BLaER1 (cell line): ENCODE measurements at regions not wholly inside any gene's neighbourhood (a gene's known extent, or its start where the extent isn't known, plus 50 kb on each side); places are given as distances from the start of the nearest gene placed in this dataset.

Experiments
- H3K27ac ChIP-seq: shearing (Covaris generic); formaldehyde crosslinking; 2 replicates; pipeline ENCODE4 v1.8.1; 2022
- H3K27me3 ChIP-seq: shearing (Covaris generic); formaldehyde crosslinking; 2 replicates; pipeline ENCODE4 v1.8.1; 2022
- H3K36me3 ChIP-seq: shearing (Covaris generic); formaldehyde crosslinking; 2 replicates; pipeline ENCODE4 v1.8.1; 2022
- H3K4me1 ChIP-seq: shearing (Covaris generic); formaldehyde crosslinking; 2 replicates; pipeline ENCODE4 v1.8.1; 2022
- H3K4me2 ChIP-seq: shearing (Covaris generic); formaldehyde crosslinking; 2 replicates; pipeline ENCODE4 v1.8.1; 2022
- H3K4me3 ChIP-seq: shearing (Covaris generic); formaldehyde crosslinking; 2 replicates; pipeline ENCODE4 v1.8.1; 2022
- H3K9ac ChIP-seq: shearing (Covaris generic); formaldehyde crosslinking; 2 replicates; pipeline ENCODE4 v1.8.1; 2022
- H3K9me3 ChIP-seq: shearing (Covaris generic); formaldehyde crosslinking; 2 replicates; pipeline ENCODE4 v1.8.1; 2022
- H4K20me1 ChIP-seq: shearing (Covaris generic); formaldehyde crosslinking; 2 replicates; pipeline ENCODE4 v1.8.1; 2022
- Cebpa-rat ChIP-seq: shearing (Covaris generic); IDR thresholded peaks from 2 replicates; pipeline ENCODE4 v1.8.1; 2022

DNA sequence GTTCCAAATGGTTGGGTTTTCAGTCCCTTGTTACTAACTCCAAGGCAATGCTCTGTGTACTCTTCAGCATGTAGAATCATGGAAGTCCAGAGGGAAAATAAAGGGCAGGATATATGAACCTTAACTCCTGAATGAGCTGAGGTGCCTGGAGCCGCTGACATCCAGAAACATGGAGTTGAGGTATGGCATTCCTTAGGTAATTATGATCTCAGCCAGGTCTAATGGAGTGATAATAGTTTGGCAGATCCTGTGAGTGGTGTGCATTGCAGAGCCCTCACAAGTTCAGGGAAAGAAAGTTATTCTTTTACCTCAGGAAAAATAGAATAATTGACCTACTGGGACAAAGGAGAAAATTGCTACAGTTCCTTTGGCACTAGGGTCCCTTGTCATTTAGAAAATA, 369.1 kb downstream of the ZNF608 start:
- H3K4me3 ChIP-seq: no peak overlapping the region

DNA sequence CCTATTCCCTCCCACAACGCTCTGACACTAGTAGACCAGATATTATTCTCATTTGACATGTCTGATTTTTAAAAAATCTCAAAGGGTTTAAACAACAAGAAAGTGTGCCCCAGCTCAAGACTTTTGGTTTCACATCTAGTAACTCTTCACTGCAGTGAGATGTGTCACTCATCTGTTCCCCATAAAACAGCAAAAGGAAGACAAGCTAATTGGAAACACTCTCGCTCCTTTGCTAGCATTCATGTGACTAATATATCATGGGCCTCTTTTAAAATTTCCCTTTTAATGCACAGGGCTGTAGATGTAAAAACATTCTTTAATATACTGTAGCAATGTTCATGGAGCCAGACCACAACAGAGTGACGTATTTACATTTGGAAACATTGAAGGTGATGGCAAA, 372.6 kb downstream of the ZNF608 start:
- no peak overlapping the region for H3K4me3 ChIP-seq
- no peaks in the 10 kb centered on the region for H3K36me3 ChIP-seq
- 0 out of 2 replicates have a peak, but pooled peaks cover 6% of the 10 kb centered on the region for H3K9me3 ChIP-seq
- H3K27me3 ChIP-seq: no peaks in the 10 kb centered on the region
- no peaks in the 10 kb centered on the region for H3K4me1 ChIP-seq
- H3K27ac ChIP-seq: no peak overlapping the region
- H3K4me2 ChIP-seq: no peak overlapping the region
- no peaks in the 10 kb centered on the region for H4K20me1 ChIP-seq
- TF ChIP-seq Cebpa-rat: no peak
- no peak overlapping the region for H3K9ac ChIP-seq

More for the DNA sequence above, 369.1 kb downstream of the ZNF608 start:
- Histone ChIP-seq H3K27ac (no peak overlapping the region), H3K4me1 (no peaks in the 10 kb centered on the region), H3K27me3 (no peaks in the 10 kb centered on the region), H3K9me3 (peaks cover 12% of the 10 kb centered on the region), H3K36me3 (no peaks in the 10 kb centered on the region), H3K9ac (no peak overlapping the region), H3K4me2 (no peak overlapping the region), H4K20me1 (no peaks in the 10 kb centered on the region)
- TF ChIP-seq Cebpa-rat: no peak

DNA sequence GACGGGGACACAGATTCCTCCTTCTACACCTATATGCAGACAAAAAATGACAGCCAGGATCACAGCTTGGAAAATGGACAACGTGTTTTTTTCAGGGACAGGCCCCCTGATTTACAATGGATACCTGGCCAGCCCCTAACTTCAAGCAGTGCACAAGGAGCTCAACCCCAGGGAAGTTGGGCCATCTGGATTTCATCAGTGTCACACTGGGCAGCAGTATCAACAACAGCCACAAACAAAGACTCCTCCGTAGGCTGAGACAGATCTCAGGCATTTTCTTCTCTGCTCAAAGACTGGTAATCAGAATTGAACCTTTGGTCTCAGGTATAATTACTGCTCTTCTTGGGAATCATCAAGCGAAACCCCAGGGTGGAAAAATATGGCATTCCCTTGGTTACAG, 374.0 kb downstream of the ZNF608 start:
- Histone ChIP-seq H3K9me3 (0 out of 2 replicates have a peak, but pooled peaks cover 6% of the 10 kb centered on the region), H3K4me3 (no peak overlapping the region), H3K27me3 (no peaks in the 10 kb centered on the region), H3K9ac (no peak overlapping the region), H4K20me1 (no peaks in the 10 kb centered on the region), H3K4me2 (no peak overlapping the region), H3K27ac (no peak overlapping the region), H3K4me1 (no peaks in the 10 kb centered on the region), H3K36me3 (no peaks in the 10 kb centered on the region)
- TF ChIP-seq Cebpa-rat: no peak

DNA sequence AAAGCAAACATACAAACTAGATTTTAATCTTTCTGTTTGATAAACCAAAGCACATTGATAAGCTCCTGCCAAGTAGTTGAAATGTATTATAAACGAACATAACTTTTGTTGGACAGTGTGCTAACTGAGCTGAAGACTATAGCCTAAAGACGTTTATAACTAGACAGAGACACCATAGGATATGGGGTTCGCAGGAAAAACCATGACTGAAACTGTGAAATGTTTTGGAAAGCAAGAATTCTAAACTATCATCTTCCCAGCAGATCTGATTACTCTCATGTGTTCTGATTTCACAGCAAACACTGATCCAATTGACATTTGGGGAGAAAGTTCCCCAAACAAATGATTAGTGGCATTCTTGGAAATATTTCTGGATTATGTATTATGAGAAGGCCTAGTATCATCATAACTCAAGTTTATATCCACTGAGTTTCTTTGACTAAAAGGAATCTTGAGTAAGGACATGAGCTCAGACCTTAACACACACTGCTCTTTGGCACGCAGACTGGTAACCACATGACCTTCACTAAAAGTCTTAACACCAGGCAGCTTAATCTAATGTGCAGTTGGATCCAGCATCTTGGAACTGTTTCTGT, 375.2 kb downstream of the ZNF608 start:
- no peaks in the 10 kb centered on the region for H3K27me3 ChIP-seq
- H3K4me2 ChIP-seq: no peak overlapping the region
- no peak for TF ChIP-seq Cebpa-rat
- H3K36me3 ChIP-seq: no peaks in the 10 kb centered on the region
- no peak overlapping the region for H3K4me3 ChIP-seq
- H4K20me1 ChIP-seq: no peaks in the 10 kb centered on the region
- 0 out of 2 replicates have a peak, but pooled peaks cover 6% of the 10 kb centered on the region for H3K9me3 ChIP-seq
- no peak overlapping the region for H3K9ac ChIP-seq
- H3K4me1 ChIP-seq: no peaks in the 10 kb centered on the region
- H3K27ac ChIP-seq: no peak overlapping the region

DNA sequence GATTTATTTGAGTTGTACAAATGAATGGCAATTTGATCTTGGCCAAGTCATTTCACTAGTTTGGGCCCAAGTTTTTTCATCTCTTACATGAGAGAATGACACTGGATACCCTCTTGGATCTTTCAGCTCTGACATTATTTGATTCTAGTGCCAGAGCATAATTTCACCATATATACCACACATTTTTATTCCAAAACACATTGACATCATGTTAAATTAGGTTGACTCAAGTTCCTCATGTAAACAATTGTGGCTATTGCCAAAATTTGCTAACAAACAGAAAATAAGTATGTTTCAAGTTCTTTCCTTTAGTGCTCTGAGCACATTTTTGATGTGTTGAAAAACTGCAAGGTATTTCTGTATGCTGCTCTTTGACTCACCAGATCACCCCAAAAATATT, 375.8 kb downstream of the ZNF608 start:
- H3K9me3 ChIP-seq: 0 out of 2 replicates have a peak, but pooled peaks cover 6% of the 10 kb centered on the region
- no peak overlapping the region for H3K4me3 ChIP-seq
- no peak overlapping the region for H3K4me2 ChIP-seq
- no peaks in the 10 kb centered on the region for H4K20me1 ChIP-seq
- H3K27ac ChIP-seq: no peak overlapping the region
- H3K27me3 ChIP-seq: no peaks in the 10 kb centered on the region
- no peak for TF ChIP-seq Cebpa-rat
- no peaks in the 10 kb centered on the region for H3K36me3 ChIP-seq
- H3K9ac ChIP-seq: no peak overlapping the region
- H3K4me1 ChIP-seq: no peaks in the 10 kb centered on the region

DNA sequence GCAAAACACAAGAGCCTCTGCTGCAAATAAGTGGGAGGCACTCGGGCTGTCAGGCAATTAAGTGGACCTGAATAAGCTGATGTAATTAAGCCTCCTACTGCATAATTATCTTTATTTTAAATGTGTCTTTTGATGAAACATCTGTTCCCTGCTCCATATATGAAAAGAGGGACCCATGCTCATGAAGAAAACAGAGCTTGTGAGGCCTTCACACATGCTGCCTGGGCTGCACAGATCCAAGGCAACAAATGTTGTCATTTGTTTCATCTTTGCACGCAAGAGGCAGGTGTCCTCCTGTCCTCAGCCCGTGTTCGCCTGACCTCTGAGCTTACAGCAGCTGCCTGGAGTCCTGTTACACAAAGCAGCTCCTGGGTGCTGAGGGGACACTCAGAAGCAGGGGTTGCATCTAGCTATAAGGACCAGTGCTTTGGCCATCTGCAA, 381.1 kb downstream of the ZNF608 start:
- Histone ChIP-seq H4K20me1 (no peaks in the 10 kb centered on the region), H3K27ac (no peak overlapping the region), H3K36me3 (no peaks in the 10 kb centered on the region)

DNA sequence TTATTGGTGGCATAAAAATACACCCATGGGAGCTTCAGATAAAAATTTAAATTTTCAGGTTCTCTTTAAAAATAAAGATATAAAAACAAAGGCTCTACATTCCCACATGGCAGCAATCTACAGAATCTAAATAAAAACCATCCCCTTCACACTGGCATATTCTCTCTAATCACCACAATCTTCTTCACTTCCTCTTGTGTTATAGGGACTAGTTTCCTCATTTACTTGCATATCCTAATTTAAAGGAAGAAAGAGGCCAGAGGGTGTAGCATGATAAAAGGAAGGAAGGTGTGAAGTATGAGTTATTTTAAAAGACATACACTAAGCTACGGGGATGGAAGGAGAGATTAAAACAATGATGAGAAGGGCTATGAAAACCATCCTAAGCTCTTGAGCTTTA, 390.5 kb downstream of the ZNF608 start:
- TF ChIP-seq Cebpa-rat: no peak
- no peaks in the 10 kb centered on the region for H3K36me3 ChIP-seq
- H3K9me3 ChIP-seq: peaks cover 15% of the 10 kb centered on the region; the same call in 1 of the 2 replicates
- no peak overlapping the region for H3K4me3 ChIP-seq
- no peaks in the 10 kb centered on the region for H3K27me3 ChIP-seq
- H3K4me1 ChIP-seq: no peaks in the 10 kb centered on the region
- no peak overlapping the region for H3K27ac ChIP-seq
- H4K20me1 ChIP-seq: no peaks in the 10 kb centered on the region
- H3K4me2 ChIP-seq: no peak overlapping the region
- no peak overlapping the region for H3K9ac ChIP-seq

More for the DNA sequence above, 381.1 kb downstream of the ZNF608 start:
- Histone ChIP-seq H3K4me1 (no peaks in the 10 kb centered on the region), H3K9ac (no peak overlapping the region), H3K9me3 (peaks cover 10% of the 10 kb centered on the region; the same call in 1 of the 2 replicates), H3K4me3 (no peak overlapping the region), H3K4me2 (no peak overlapping the region), H3K27me3 (no peaks in the 10 kb centered on the region)
- TF ChIP-seq Cebpa-rat: no peak

DNA sequence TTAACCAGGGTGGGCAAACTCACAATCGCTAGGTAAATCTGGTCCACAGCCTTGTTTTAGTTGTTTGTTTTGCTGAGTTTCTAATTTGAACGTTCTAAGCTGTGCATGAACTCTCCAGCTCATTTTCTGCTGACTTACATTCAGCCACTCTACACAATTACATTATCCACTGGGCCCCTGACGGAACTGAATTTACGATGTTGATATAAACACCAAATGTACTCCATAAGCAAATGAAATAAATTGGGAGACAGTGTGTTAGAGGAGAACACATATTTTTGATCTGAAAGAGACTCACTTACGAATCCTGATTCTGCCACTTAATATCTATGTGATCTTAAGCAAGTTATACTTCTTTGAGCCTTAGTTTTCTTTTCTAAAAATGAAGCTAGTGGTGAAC, 393.4 kb downstream of the ZNF608 start:
- peaks cover 9% of the 10 kb centered on the region; the same call in 1 of the 2 replicates for H3K9me3 ChIP-seq
- no peak overlapping the region for H3K4me3 ChIP-seq
- no peak overlapping the region for H3K4me2 ChIP-seq
- no peaks in the 10 kb centered on the region for H3K36me3 ChIP-seq
- no peak overlapping the region for H3K27ac ChIP-seq
- H3K9ac ChIP-seq: no peak overlapping the region
- H4K20me1 ChIP-seq: no peaks in the 10 kb centered on the region
- TF ChIP-seq Cebpa-rat: no peak
- H3K4me1 ChIP-seq: no peaks in the 10 kb centered on the region
- no peaks in the 10 kb centered on the region for H3K27me3 ChIP-seq

DNA sequence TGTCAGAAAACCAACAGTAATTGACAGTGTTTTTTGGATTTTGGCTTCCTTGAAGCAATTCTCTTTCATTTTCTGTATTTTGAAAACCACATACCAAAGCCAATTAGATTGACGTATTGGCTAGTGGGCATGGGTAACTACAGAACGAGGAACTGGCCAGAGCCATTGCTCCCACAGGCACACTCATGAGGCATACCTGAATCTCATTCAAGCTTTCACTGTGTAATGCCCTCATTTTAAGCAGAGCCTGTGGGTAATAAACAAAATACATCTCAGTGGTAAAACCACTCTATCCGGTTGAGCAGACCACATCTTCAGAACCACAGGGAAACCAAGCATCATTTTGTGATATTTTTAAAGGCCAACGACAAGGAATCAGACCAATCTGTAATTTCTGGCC, 394.1 kb downstream of the ZNF608 start:
- Histone ChIP-seq H4K20me1 (no peaks in the 10 kb centered on the region), H3K9me3 (peaks cover 8% of the 10 kb centered on the region; the same call in 1 of the 2 replicates), H3K27ac (no peak overlapping the region), H3K4me3 (no peak overlapping the region), H3K27me3 (no peaks in the 10 kb centered on the region), H3K36me3 (no peaks in the 10 kb centered on the region), H3K4me1 (no peaks in the 10 kb centered on the region), H3K4me2 (no peak overlapping the region), H3K9ac (no peak overlapping the region)
- no peak for TF ChIP-seq Cebpa-rat

DNA sequence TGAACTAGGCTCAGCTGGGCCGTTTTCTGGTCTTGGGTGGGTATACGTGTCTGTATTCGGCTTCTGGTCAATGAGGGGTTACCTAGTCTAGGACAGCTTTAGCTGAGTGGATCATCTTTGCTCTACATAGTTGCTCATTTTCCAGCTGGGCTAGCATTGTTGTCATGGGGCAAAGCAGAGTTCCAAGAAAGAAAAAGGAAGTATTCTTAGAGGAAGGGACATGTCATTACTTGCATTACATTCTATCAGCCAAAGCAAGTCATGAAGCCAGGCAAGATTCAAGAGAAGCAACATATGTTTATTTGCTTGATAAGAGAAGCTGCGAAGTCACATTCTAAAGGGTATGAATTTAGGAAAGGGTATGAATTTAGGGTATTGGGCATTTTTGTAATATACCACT, 396.5 kb downstream of the ZNF608 start:
- H3K4me3 ChIP-seq: no peak overlapping the region
- H3K9me3 ChIP-seq: no peaks in the 10 kb centered on the region
- TF ChIP-seq Cebpa-rat: no peak
- H3K36me3 ChIP-seq: no peaks in the 10 kb centered on the region
- no peak overlapping the region for H3K9ac ChIP-seq
- no peaks in the 10 kb centered on the region for H4K20me1 ChIP-seq
- H3K27ac ChIP-seq: no peak overlapping the region
- H3K4me1 ChIP-seq: no peaks in the 10 kb centered on the region
- H3K4me2 ChIP-seq: no peak overlapping the region
- H3K27me3 ChIP-seq: no peaks in the 10 kb centered on the region
